ENCODE measurements at regions not wholly inside any gene's neighbourhood (a gene's known extent, or its start where the extent isn't known, plus 50 kb on each side); places are given as distances from the start of the nearest gene placed in this dataset.

DNA sequence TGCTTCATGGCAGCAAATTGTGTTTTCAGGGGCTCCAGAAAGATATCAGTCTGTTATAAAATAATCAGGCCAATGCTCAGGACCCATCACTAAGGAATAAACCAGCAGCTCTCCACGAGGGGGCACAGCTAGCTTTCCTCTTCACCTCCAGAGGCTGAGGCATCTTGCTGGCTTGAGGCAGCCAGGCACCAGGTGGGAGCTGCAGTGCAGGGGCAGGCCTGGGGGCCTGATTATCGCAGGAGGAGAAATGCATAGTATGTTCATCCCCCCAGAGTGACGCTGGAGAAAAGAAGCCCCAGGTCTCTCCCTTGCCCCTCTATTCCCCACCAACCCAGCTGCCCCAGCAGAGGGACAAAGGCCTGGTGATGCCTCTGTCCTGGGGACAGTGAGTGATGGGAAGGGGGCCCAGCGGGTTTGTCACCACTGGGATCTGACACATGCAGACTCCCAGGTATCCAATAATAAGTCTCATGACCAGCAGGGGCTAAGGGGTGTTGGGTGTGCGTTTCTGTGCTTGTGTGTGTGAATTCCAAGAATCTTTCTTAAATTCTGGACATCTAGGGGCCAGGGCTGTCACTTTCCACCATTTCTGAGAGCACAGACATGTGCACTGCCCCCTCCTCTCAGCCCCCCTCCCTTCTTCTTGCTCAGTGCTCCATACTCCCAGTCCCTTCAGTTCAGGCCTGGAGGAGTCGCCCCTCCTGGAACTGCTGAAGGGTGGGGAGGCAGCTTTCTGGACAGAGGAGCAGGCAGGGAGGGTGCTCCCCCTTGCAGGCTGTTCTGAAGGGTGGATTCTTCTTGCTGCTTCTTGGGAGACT is 128.1 kb upstream of the FAM20C start:
- DNase-seq (ENCODE audit: low spot score in 2 of 2), result peak in 1 of 2 donors; percentile 51
- Histone ChIP-seq H3K9me3 (no peaks in the 10 kb centered on the region), H3K4me1 (peaks cover 0 to 3% of the 10 kb centered on the region in 2 donors), H3K36me3 (no peaks in the 10 kb centered on the region), H3K27me3 (peaks cover 0 to under 1% of the 10 kb centered on the region in 2 donors), H3K27ac (no peak overlapping the region), H3K4me3 (no peak overlapping the region)
- intact Hi-C loops (cut with DNase I; ENCODE audit: low total_unique reads), result no loop called here
- TF ChIP-seq POLR2AphosphoS5 (IDR thresholded peaks at IDR 0.05) (no peak), POLR2A (IDR thresholded peaks at IDR 0.05) (no peak)
- TF ChIP-seq, protein P1, sequence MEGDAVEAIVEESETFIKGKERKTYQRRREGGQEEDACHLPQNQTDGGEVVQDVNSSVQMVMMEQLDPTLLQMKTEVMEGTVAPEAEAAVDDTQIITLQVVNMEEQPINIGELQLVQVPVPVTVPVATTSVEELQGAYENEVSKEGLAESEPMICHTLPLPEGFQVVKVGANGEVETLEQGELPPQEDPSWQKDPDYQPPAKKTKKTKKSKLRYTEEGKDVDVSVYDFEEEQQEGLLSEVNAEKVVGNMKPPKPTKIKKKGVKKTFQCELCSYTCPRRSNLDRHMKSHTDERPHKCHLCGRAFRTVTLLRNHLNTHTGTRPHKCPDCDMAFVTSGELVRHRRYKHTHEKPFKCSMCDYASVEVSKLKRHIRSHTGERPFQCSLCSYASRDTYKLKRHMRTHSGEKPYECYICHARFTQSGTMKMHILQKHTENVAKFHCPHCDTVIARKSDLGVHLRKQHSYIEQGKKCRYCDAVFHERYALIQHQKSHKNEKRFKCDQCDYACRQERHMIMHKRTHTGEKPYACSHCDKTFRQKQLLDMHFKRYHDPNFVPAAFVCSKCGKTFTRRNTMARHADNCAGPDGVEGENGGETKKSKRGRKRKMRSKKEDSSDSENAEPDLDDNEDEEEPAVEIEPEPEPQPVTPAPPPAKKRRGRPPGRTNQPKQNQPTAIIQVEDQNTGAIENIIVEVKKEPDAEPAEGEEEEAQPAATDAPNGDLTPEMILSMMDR (IDR thresholded peaks at IDR 0.05), result peak in 2 of 3 donors; percentile 19 to 30

DNA sequence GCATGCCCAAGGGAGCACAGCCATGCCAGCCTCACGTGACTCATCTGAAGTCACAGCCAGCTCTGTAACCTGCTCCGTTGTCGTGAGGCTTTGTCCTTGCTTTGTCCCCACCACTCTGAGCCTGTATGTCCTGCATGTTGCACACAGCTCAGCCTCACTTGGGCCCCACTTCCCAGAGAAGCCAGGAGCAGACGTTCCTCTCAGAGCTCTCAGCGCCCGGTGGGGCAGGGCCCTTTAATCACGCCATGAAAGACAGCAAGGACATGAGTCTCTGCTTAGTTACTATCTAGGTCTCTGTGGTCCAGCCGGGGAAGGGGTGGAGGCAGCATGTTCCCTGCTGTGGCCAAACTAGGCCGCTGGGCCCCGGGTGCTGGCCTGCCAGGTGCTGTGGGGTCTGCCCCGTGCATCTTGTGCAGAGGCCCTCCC is 127.4 kb upstream of the FAM20C start:
- Histone ChIP-seq H3K9me3 (no peaks in the 10 kb centered on the region), H3K27me3 (no peaks in the 10 kb centered on the region), H3K27ac (no peak overlapping the region), H3K4me1 (peaks cover 0 to 3% of the 10 kb centered on the region in 2 donors), H3K36me3 (no peaks in the 10 kb centered on the region), H3K4me3 (no peak overlapping the region)
- intact Hi-C loops (cut with DNase I; ENCODE audit: low total_unique reads), result no loop called here
- no peak for DNase-seq (ENCODE audit: low spot score in 2 of 2)
- TF ChIP-seq, protein P1 (IDR thresholded peaks at IDR 0.05), result no peak
- no peak for TF ChIP-seq POLR2AphosphoS5 (IDR thresholded peaks at IDR 0.05)
- no peak for TF ChIP-seq POLR2A (IDR thresholded peaks at IDR 0.05)

GRCh38 chr7:65554-65953 is 126.8 kb upstream of the FAM20C start:
- DNase-seq (ENCODE audit: low spot score in 2 of 2), result no peak
- Histone ChIP-seq H3K4me1 (peaks cover 0 to 3% of the 10 kb centered on the region in 2 donors), H3K27ac (no peak overlapping the region), H3K4me3 (no peak overlapping the region), H3K27me3 (no peaks in the 10 kb centered on the region), H3K36me3 (no peaks in the 10 kb centered on the region), H3K9me3 (no peaks in the 10 kb centered on the region)
- TF ChIP-seq, protein P1 (IDR thresholded peaks at IDR 0.05), result no peak
- TF ChIP-seq POLR2AphosphoS5 (IDR thresholded peaks at IDR 0.05) (no peak), POLR2A (IDR thresholded peaks at IDR 0.05) (no peak)
- intact Hi-C loops (cut with DNase I; ENCODE audit: low total_unique reads), result no loop called here

- TF ChIP-seq, protein P1 (IDR thresholded peaks at IDR 0.05), result no peak
- no peak for TF ChIP-seq POLR2AphosphoS5 (IDR thresholded peaks at IDR 0.05)
- no peak for TF ChIP-seq POLR2A (IDR thresholded peaks at IDR 0.05)
- H3K4me3 ChIP-seq, result no peak overlapping the region
- intact Hi-C loops (cut with DNase I; ENCODE audit: low total_unique reads), result no loop called here
- H3K27ac ChIP-seq, result no peak overlapping the region
- no peaks in the 10 kb centered on the region for H3K27me3 ChIP-seq
- DNase-seq (ENCODE audit: low spot score in 2 of 2), result no peak
- peaks cover 0 to 3% of the 10 kb centered on the region in 2 donors for H3K4me1 ChIP-seq
- H3K36me3 ChIP-seq, result no peaks in the 10 kb centered on the region
- H3K9me3 ChIP-seq, result no peaks in the 10 kb centered on the region
Measured at GRCh38 chr7:66296-66695, 126.1 kb upstream of the FAM20C start.

DNA sequence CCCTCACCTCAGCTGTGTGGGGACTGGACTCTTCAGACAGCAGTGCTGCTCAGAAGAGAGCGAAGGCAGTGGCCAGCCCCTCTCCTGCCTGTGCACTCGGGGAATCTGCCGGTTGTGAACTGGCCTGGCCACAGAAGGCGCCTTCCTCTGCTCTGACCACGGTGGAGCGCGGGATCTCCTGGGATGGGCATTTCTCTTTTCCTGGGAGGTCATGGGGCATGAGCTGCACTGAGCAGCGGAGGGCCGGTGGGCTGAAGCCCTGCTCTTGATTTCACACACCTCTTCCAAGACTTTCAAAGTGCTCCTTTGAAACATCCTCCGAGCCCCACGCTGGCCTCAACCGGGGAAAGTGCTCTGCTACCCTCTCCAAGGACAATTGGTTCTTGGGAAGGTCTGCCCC is 125.6 kb upstream of the FAM20C start:
- TF ChIP-seq POLR2AphosphoS5 (IDR thresholded peaks at IDR 0.05) (no peak), POLR2A (IDR thresholded peaks at IDR 0.05) (no peak)
- TF ChIP-seq, protein P1 (IDR thresholded peaks at IDR 0.05), result no peak
- peak in 1 of 2 donors; percentile 30 for DNase-seq (ENCODE audit: low spot score in 2 of 2)

More for the DNA sequence above, 125.6 kb upstream of the FAM20C start:
- peaks cover 0 to 3% of the 10 kb centered on the region in 2 donors for H3K4me1 ChIP-seq
- no peaks in the 10 kb centered on the region for H3K36me3 ChIP-seq
- intact Hi-C loops (cut with DNase I; ENCODE audit: low total_unique reads), result no loop called here
- no peaks in the 10 kb centered on the region for H3K9me3 ChIP-seq
- H3K27me3 ChIP-seq, result no peaks in the 10 kb centered on the region
- no peak overlapping the region for H3K4me3 ChIP-seq
- H3K27ac ChIP-seq, result no peak overlapping the region
